ENCODE measurements at regions not wholly inside any gene's neighbourhood (a gene's known extent, or its start where the extent isn't known, plus 50 kb on each side); places are given as distances from the start of the nearest gene placed in this dataset.

DNA sequence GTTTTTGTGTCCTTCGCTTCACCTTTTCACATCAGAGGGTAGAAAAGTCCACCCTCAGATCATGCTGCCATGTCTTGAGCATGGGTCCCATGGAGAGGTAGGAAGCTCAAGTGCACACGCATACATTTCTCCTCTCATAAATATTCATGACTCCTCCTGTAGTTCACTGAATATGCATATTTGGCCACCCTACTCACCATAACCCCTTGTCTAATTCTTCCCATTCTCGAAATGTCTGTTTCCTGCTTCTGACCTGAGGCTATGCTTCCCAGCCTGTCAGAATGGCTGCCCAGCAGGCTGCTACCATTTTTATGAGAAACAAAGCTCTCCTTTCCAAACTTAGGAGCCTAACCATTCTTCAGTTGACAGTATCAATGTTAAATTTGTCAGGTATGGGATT is 86.5 kb downstream of the ADRA2C start:
- TF ChIP-seq KDM1A (IDR thresholded peaks at IDR 0.05): no peak
- no peak for TF ChIP-seq EGR1 (conservative IDR thresholded peaks at IDR 0.05)
- TF ChIP-seq, protein P1, sequence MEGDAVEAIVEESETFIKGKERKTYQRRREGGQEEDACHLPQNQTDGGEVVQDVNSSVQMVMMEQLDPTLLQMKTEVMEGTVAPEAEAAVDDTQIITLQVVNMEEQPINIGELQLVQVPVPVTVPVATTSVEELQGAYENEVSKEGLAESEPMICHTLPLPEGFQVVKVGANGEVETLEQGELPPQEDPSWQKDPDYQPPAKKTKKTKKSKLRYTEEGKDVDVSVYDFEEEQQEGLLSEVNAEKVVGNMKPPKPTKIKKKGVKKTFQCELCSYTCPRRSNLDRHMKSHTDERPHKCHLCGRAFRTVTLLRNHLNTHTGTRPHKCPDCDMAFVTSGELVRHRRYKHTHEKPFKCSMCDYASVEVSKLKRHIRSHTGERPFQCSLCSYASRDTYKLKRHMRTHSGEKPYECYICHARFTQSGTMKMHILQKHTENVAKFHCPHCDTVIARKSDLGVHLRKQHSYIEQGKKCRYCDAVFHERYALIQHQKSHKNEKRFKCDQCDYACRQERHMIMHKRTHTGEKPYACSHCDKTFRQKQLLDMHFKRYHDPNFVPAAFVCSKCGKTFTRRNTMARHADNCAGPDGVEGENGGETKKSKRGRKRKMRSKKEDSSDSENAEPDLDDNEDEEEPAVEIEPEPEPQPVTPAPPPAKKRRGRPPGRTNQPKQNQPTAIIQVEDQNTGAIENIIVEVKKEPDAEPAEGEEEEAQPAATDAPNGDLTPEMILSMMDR (IDR thresholded peaks at IDR 0.05 in 2 of 3, conservative IDR thresholded peaks at IDR 0.05 in 1 of 3; ENCODE audit: insufficient read depth in 2 of 3, low read depth in 1 of 3, low read length in 3 of 3): no peak
- no peak for TF ChIP-seq ZNF699 (CRISPR knock-in tag; IDR thresholded peaks at IDR 0.05; ENCODE audit: insufficient replicate concordance)
- no peak for TF ChIP-seq NCOA4 (IDR thresholded peaks at IDR 0.05; ENCODE audit: partially characterized antibody)

Measured in K562 (cell line).